CD8-positive, alpha-beta memory T cell (primary cell): ENCODE measurements at regions not wholly inside any gene's neighbourhood (a gene's known extent, or its start where the extent isn't known, plus 50 kb on each side); places are given as distances from the start of the nearest gene placed in this dataset.
A peak's percentile ranks its signal among the peaks of the same experiment; 100 is the strongest.

Source experiments
- CTCF ChIA-PET: fragments of 350-600 bp; sonication (Branson Sonifier 250); formaldehyde crosslinking; loops from one replicate; lab custom pipeline; 2021; ENCODE audit warnings: antibody characterized with exemption; lab: Charles Lee
- POLR2A ChIA-PET: fragments of 350-600 bp; sonication (Branson Sonifier 250); formaldehyde crosslinking; loops from one replicate; lab custom pipeline; 2021; ENCODE audit warnings: antibody characterized with exemption; lab: Charles Lee
- DNase-seq, 5 donors: peaks; one replicate each; pipeline versions ENCODE4 v3.0.0 to v3.0.0-alpha.2; 2020 to 2022; ENCODE audit warnings: mixed read lengths in 1 of 5
- H3K27ac ChIP-seq: one replicate; pipeline ENCODE4 v1.7.0; 2013; ENCODE audit warnings: low read depth, mild to moderate bottlenecking, low read length, moderate library complexity
- H3K27me3 ChIP-seq: 2 replicates; pipeline ENCODE4 v1.7.0; 2013; ENCODE audit warnings: low read length, mild to moderate bottlenecking; ENCODE audit not compliant: insufficient read depth, poor library complexity, severe bottlenecking
- H3K36me3 ChIP-seq: 2 replicates; pipeline ENCODE4 v1.7.0; 2013; ENCODE audit warnings: mild to moderate bottlenecking, low read length, moderate library complexity; ENCODE audit not compliant: insufficient read depth
- H3K4me1 ChIP-seq: 2 replicates; pipeline ENCODE4 v1.7.0; 2013; ENCODE audit warnings: mild to moderate bottlenecking, low read length, moderate library complexity; ENCODE audit not compliant: insufficient read depth
- H3K4me3 ChIP-seq: 2 replicates; pipeline ENCODE4 v1.7.0; 2013; ENCODE audit warnings: mild to moderate bottlenecking, low read length
- H3K9me3 ChIP-seq: 2 replicates; pipeline ENCODE4 v1.7.0; 2013; ENCODE audit warnings: mild to moderate bottlenecking, low read length
- H3K27ac Mint-ChIP-seq, 8 donors: one replicate each; pipeline ENCODE4 v1.8.0; 2020 to 2021; ENCODE audit warnings: mixed read lengths in 8 of 8, mild to moderate bottlenecking in 6 of 8, inconsistent platforms in 3 of 8, moderate library complexity in 3 of 8
- H3K27me3 Mint-ChIP-seq, 2 donors: one replicate each; pipeline ENCODE4 v1.8.0; 2020 to 2021; ENCODE audit warnings: mixed read lengths in 2 of 2, mild to moderate bottlenecking in 1 of 2, moderate library complexity in 1 of 2
- H3K36me3 Mint-ChIP-seq, 3 donors: one replicate each; pipeline ENCODE4 v1.8.0; 2020 to 2021; ENCODE audit warnings: mixed read lengths in 3 of 3, inconsistent platforms in 1 of 3, mild to moderate bottlenecking in 1 of 3
- H3K4me1 Mint-ChIP-seq, 3 donors: one replicate each; pipeline ENCODE4 v1.8.0; 2020 to 2021; ENCODE audit warnings: mixed read lengths in 3 of 3, inconsistent platforms in 1 of 3, mild to moderate bottlenecking in 1 of 3
- H3K4me3 Mint-ChIP-seq, 7 donors: one replicate each; pipeline ENCODE4 v1.8.0; 2020 to 2021; ENCODE audit warnings: mixed read lengths in 7 of 7, mild to moderate bottlenecking in 6 of 7, moderate library complexity in 4 of 7, inconsistent platforms in 2 of 7
- H3K9me3 Mint-ChIP-seq, 5 donors: one replicate each; pipeline ENCODE4 v1.8.0; 2020 to 2022; ENCODE audit warnings: mixed read lengths in 5 of 5, mild to moderate bottlenecking in 3 of 5, moderate library complexity in 2 of 5, inconsistent platforms in 1 of 5

GRCh38 chr6:129946439-129947140 lies 71.8 kb upstream of the L3MBTL3 start:
- Mint-ChIP-seq H3K4me1 (no peaks in the 10 kb centered on the region), H3K27me3 (peaks cover 9 to 28% of the 10 kb centered on the region in 2 donors), H3K36me3 (no peaks in the 10 kb centered on the region), H3K27ac (peak overlapping the region in 1 of 8 donors; percentile 8), H3K9me3 (no peaks in the 10 kb centered on the region), H3K4me3 (no peak overlapping the region)
- Histone ChIP-seq H3K36me3 (no peaks in the 10 kb centered on the region), H3K27ac (no peak overlapping the region), H3K9me3 (no peaks in the 10 kb centered on the region), H3K4me1 (no peaks in the 10 kb centered on the region), H3K27me3 (no peaks in the 10 kb centered on the region), H3K4me3 (no peak overlapping the region)
- ChIA-PET CTCF (no interaction called here), POLR2A (no interaction called here)
- no peak for DNase-seq

GRCh38 chr6:129943637-129944271 lies 74.6 kb upstream of the L3MBTL3 start:
- no peak overlapping the region for H3K4me3 Mint-ChIP-seq
- H3K36me3 ChIP-seq = no peaks in the 10 kb centered on the region
- no peak overlapping the region for H3K27ac ChIP-seq
- H3K27me3 ChIP-seq = no peaks in the 10 kb centered on the region
- peaks cover 0 to 2% (median 0%) of the 10 kb centered on the region in 3 donors for H3K36me3 Mint-ChIP-seq
- no peak overlapping the region for H3K4me3 ChIP-seq
- no peak overlapping the region for H3K27ac Mint-ChIP-seq
- H3K4me1 ChIP-seq = no peaks in the 10 kb centered on the region
- ChIA-PET POLR2A (no interaction called here), CTCF (no interaction called here)
- H3K27me3 Mint-ChIP-seq = peaks cover 9 to 38% of the 10 kb centered on the region in 2 donors
- no peak for DNase-seq
- H3K9me3 Mint-ChIP-seq = no peaks in the 10 kb centered on the region
- H3K4me1 Mint-ChIP-seq = no peaks in the 10 kb centered on the region
- H3K9me3 ChIP-seq = no peaks in the 10 kb centered on the region

- Mint-ChIP-seq H3K4me1 (peaks cover 2 to 4% (median 3%) of the 10 kb centered on the region in 3 donors), H3K27me3 (peaks cover 13 to 44% of the 10 kb centered on the region in 2 donors), H3K4me3 (no peak overlapping the region), H3K36me3 (peaks cover 0 to 2% (median 0%) of the 10 kb centered on the region in 3 donors), H3K27ac (peak overlapping the region in 1 of 8 donors; percentile 5), H3K9me3 (no peaks in the 10 kb centered on the region)
- peaks cover 6% of the 10 kb centered on the region for H3K27me3 ChIP-seq
- H3K4me3 ChIP-seq = no peak overlapping the region
- H3K36me3 ChIP-seq = no peaks in the 10 kb centered on the region
- no peaks in the 10 kb centered on the region for H3K4me1 ChIP-seq
- POLR2A ChIA-PET = no interaction called here
- H3K27ac ChIP-seq = no peak overlapping the region
- DNase-seq = no peak
- CTCF ChIA-PET = no interaction called here
- H3K9me3 ChIP-seq = no peaks in the 10 kb centered on the region
Observed at GRCh38 chr6:129940454-129941195, 77.8 kb upstream of the L3MBTL3 start.

- no peak overlapping the region for H3K4me3 ChIP-seq
- no peaks in the 10 kb centered on the region for H3K36me3 ChIP-seq
- POLR2A ChIA-PET = no interaction called here
- peaks cover 6% of the 10 kb centered on the region for H3K27me3 ChIP-seq
- no peaks in the 10 kb centered on the region for H3K9me3 ChIP-seq
- Mint-ChIP-seq H3K36me3 (peaks cover 0 to 2% (median 0%) of the 10 kb centered on the region in 3 donors), H3K4me3 (peak overlapping the region in 1 of 7 donors; percentile 8), H3K9me3 (no peaks in the 10 kb centered on the region), H3K27me3 (peaks cover 5 to 39% of the 10 kb centered on the region in 2 donors), H3K4me1 (peaks cover 2 to 4% (median 3%) of the 10 kb centered on the region in 3 donors), H3K27ac (no peak overlapping the region)
- H3K27ac ChIP-seq = no peak overlapping the region
- DNase-seq = no peak
- CTCF ChIA-PET = interaction anchor here (1.2 to 2.4 kb wide), 4 partner anchors 79 to 439 kb away, joined by 3 to 8 read pairs (median 6); no protein-coding TSS in a partner anchor
- H3K4me1 ChIP-seq = no peaks in the 10 kb centered on the region
Observed at GRCh38 chr6:129938249-129939020, 77.3 kb upstream of the TMEM244 start.

GRCh38 chr6:129936329-129937165 lies 75.4 kb upstream of the TMEM244 start:
- H3K27ac ChIP-seq = no peak overlapping the region
- no peaks in the 10 kb centered on the region for H3K4me1 ChIP-seq
- no peaks in the 10 kb centered on the region for H3K9me3 Mint-ChIP-seq
- ChIA-PET POLR2A (no interaction called here), CTCF (no interaction called here)
- H3K4me1 Mint-ChIP-seq = peaks cover 2 to 4% (median 3%) of the 10 kb centered on the region in 3 donors
- no peaks in the 10 kb centered on the region for H3K9me3 ChIP-seq
- H3K27me3 ChIP-seq = peaks cover 6% of the 10 kb centered on the region
- peak; percentile 11 to 56 (median 22) for DNase-seq
- peak overlapping the region in 2 of 7 donors; percentile 24 to 45 for H3K4me3 Mint-ChIP-seq
- H3K4me3 ChIP-seq = no peak overlapping the region
- H3K27ac Mint-ChIP-seq = peak overlapping the region in 1 of 8 donors; percentile 40
- no peaks in the 10 kb centered on the region for H3K36me3 ChIP-seq
- peaks cover 3 to 30% of the 10 kb centered on the region in 2 donors for H3K27me3 Mint-ChIP-seq
- H3K36me3 Mint-ChIP-seq = peaks cover 0 to 2% (median 0%) of the 10 kb centered on the region in 3 donors

GRCh38 chr6:129932321-129932720 lies 71.2 kb upstream of the TMEM244 start:
- H3K36me3 ChIP-seq = no peaks in the 10 kb centered on the region
- Mint-ChIP-seq H3K27ac (no peak overlapping the region), H3K36me3 (no peaks in the 10 kb centered on the region), H3K4me1 (peaks cover 2 to 4% (median 3%) of the 10 kb centered on the region in 3 donors), H3K9me3 (no peaks in the 10 kb centered on the region), H3K27me3 (peaks cover 5 to 6% of the 10 kb centered on the region in 2 donors), H3K4me3 (no peak overlapping the region)
- no peaks in the 10 kb centered on the region for H3K4me1 ChIP-seq
- no peak overlapping the region for H3K27ac ChIP-seq
- no peaks in the 10 kb centered on the region for H3K9me3 ChIP-seq
- H3K4me3 ChIP-seq = no peak overlapping the region
- DNase-seq = no peak
- POLR2A ChIA-PET = no interaction called here
- CTCF ChIA-PET = no interaction called here
- H3K27me3 ChIP-seq = no peaks in the 10 kb centered on the region

GRCh38 chr6:129929433-129929832 lies 68.3 kb upstream of the TMEM244 start:
- DNase-seq = no peak
- Mint-ChIP-seq H3K27ac (no peak overlapping the region), H3K27me3 (peaks cover 3 to 6% of the 10 kb centered on the region in 2 donors), H3K4me3 (no peak overlapping the region), H3K9me3 (no peaks in the 10 kb centered on the region), H3K4me1 (no peaks in the 10 kb centered on the region), H3K36me3 (no peaks in the 10 kb centered on the region)
- H3K36me3 ChIP-seq = no peaks in the 10 kb centered on the region
- H3K4me3 ChIP-seq = no peak overlapping the region
- ChIA-PET CTCF (interaction anchor here (1.5 kb wide), 1 partner anchor 92 kb away, joined by 3 read pairs; no protein-coding TSS in a partner anchor), POLR2A (no interaction called here)
- H3K27ac ChIP-seq = no peak overlapping the region
- H3K27me3 ChIP-seq = no peaks in the 10 kb centered on the region
- H3K9me3 ChIP-seq = no peaks in the 10 kb centered on the region
- no peaks in the 10 kb centered on the region for H3K4me1 ChIP-seq
